ENCODE measurements at regions not wholly inside any gene's neighbourhood (a gene's known extent, or its start where the extent isn't known, plus 50 kb on each side); places are given as distances from the start of the nearest gene placed in this dataset.

- TF ChIP-seq USF1 (IDR thresholded peaks at IDR 0.05): no peak
- no peak for TF ChIP-seq ZBTB7A (IDR thresholded peaks at IDR 0.05; ENCODE audit: low read depth)
- TF ChIP-seq CEBPB (IDR thresholded peaks at IDR 0.05): no peak
- TF ChIP-seq YY1 (IDR thresholded peaks at IDR 0.05; ENCODE audit: low read depth): no peak
- no peak for TF ChIP-seq REST (IDR thresholded peaks at IDR 0.05; ENCODE audit: low read depth)
- no peak for TF ChIP-seq TEAD4 (IDR thresholded peaks at IDR 0.05)
- no peak for TF ChIP-seq TAF1 (IDR thresholded peaks at IDR 0.05; ENCODE audit: low read depth)
- TF ChIP-seq EP300 (IDR thresholded peaks at IDR 0.05; ENCODE audit: borderline replicate concordance): no peak
- no peak for TF ChIP-seq FOXM1 (IDR thresholded peaks at IDR 0.05; ENCODE audit: borderline replicate concordance, low read depth)
- no peak for TF ChIP-seq NFIC (IDR thresholded peaks at IDR 0.05)
These were observed 534.4 kb upstream of the EPHA5 start for GRCh38 chr4:66204534-66205247.

- no peak for TF ChIP-seq ZBTB7A (IDR thresholded peaks at IDR 0.05; ENCODE audit: low read depth)
- TF ChIP-seq CEBPB (IDR thresholded peaks at IDR 0.05): 0 out of 2 replicates have a peak, but pooled peaks have one; percentile 22
These were observed 532.6 kb upstream of the EPHA5 start for GRCh38 chr4:66202870-66203269.

GRCh38 chr4:66197451-66197850 is 527.2 kb upstream of the EPHA5 start:
- TF ChIP-seq YY1 (IDR thresholded peaks at IDR 0.05; ENCODE audit: low read depth) (no peak), FOXM1 (IDR thresholded peaks at IDR 0.05; ENCODE audit: borderline replicate concordance, low read depth) (no peak), EP300 (IDR thresholded peaks at IDR 0.05; ENCODE audit: borderline replicate concordance) (no peak), RAD21 (IDR thresholded peaks at IDR 0.05; ENCODE audit: low read depth) (no peak), TCF12 (IDR thresholded peaks at IDR 0.05; ENCODE audit: low read depth) (no peak), TEAD4 (IDR thresholded peaks at IDR 0.05) (no peak), MAX (IDR thresholded peaks at IDR 0.05) (no peak), CEBPB (IDR thresholded peaks at IDR 0.05) (no peak), REST (IDR thresholded peaks at IDR 0.05; ENCODE audit: low read depth) (no peak), EGR1 (IDR thresholded peaks at IDR 0.05) (no peak)

- TF ChIP-seq EGR1 (IDR thresholded peaks at IDR 0.05) (no peak), TAF1 (IDR thresholded peaks at IDR 0.05; ENCODE audit: low read depth) (no peak), EP300 (IDR thresholded peaks at IDR 0.05; ENCODE audit: borderline replicate concordance) (no peak), YY1 (IDR thresholded peaks at IDR 0.05; ENCODE audit: low read depth) (no peak), REST (IDR thresholded peaks at IDR 0.05; ENCODE audit: low read depth) (no peak), FOXM1 (IDR thresholded peaks at IDR 0.05; ENCODE audit: borderline replicate concordance, low read depth) (no peak), USF1 (IDR thresholded peaks at IDR 0.05) (no peak), NFIC (IDR thresholded peaks at IDR 0.05) (no peak), TCF12 (IDR thresholded peaks at IDR 0.05; ENCODE audit: low read depth) (no peak)
These were observed 523.2 kb upstream of the EPHA5 start for GRCh38 chr4:66193487-66193886.

- TF ChIP-seq USF1 (IDR thresholded peaks at IDR 0.05) (no peak), NFIC (IDR thresholded peaks at IDR 0.05) (no peak), RAD21 (IDR thresholded peaks at IDR 0.05; ENCODE audit: low read depth) (no peak), TEAD4 (IDR thresholded peaks at IDR 0.05) (no peak), EGR1 (IDR thresholded peaks at IDR 0.05) (no peak), REST (IDR thresholded peaks at IDR 0.05; ENCODE audit: low read depth) (no peak), YY1 (IDR thresholded peaks at IDR 0.05; ENCODE audit: low read depth) (no peak), FOXM1 (IDR thresholded peaks at IDR 0.05; ENCODE audit: borderline replicate concordance, low read depth) (no peak), ZBTB7A (IDR thresholded peaks at IDR 0.05; ENCODE audit: low read depth) (no peak), CREB1 (IDR thresholded peaks at IDR 0.05; ENCODE audit: low read depth) (no peak), EP300 (IDR thresholded peaks at IDR 0.05; ENCODE audit: borderline replicate concordance) (no peak), MAX (IDR thresholded peaks at IDR 0.05) (no peak), TAF1 (IDR thresholded peaks at IDR 0.05; ENCODE audit: low read depth) (no peak), CEBPB (IDR thresholded peaks at IDR 0.05) (no peak), TCF12 (IDR thresholded peaks at IDR 0.05; ENCODE audit: low read depth) (no peak)
These were observed 517.0 kb upstream of the EPHA5 start for GRCh38 chr4:66187175-66187720.
